PC-3 (cell line): ENCODE measurements at regions not wholly inside any gene's neighbourhood (a gene's known extent, or its start where the extent isn't known, plus 50 kb on each side); places are given as distances from the start of the nearest gene placed in this dataset.
A peak's percentile ranks its signal among the peaks of the same experiment; 100 is the strongest.

ENCODE experiments used
- ATAC-seq: fragments of 200-7000 bp; cut with Tn5 transposase; 2 replicates; pipeline ENCODE4 v1.9.1; 2020; ENCODE audit warnings: mild to moderate bottlenecking, moderate library complexity
- BruUV-seq: library from RNA; stranded (reverse); fragments of 400-500 nt; replicated peaks from 2 replicates; lab custom pipeline; 2021; lab: Mats Ljungman, UMichigan
- CTCF ChIA-PET: fragments of 300-600 bp; sonication (Branson Sonifier 250); formaldehyde crosslinking; loops from one replicate; lab custom pipeline; 2022; ENCODE audit warnings: antibody characterized with exemption; lab: Charles Lee
- POLR2A ChIA-PET: fragments of 300-600 bp; sonication (Branson Sonifier 250); formaldehyde crosslinking; loops from one replicate; lab custom pipeline; 2022; ENCODE audit warnings: antibody characterized with exemption; ENCODE audit not compliant: unreplicated experiment; lab: Charles Lee
- DNase-seq: peaks from one replicate; pipeline ENCODE4 v3.0.0-alpha.2; 2015
- H2AFZ ChIP-seq: fragments of 300-600 bp; sonication (generic); 2 replicates; pipeline ENCODE4 v1.6.0; 2016; ENCODE audit warnings: antibody characterized with exemption, low read length
- H3F3A ChIP-seq: fragments of 300-600 bp; sonication (generic); one replicate; pipeline ENCODE4 v1.6.0; 2017; ENCODE audit warnings: antibody characterized with exemption, low read length, control low read depth, mild to moderate bottlenecking; ENCODE audit not compliant: unreplicated experiment
- H3K27ac ChIP-seq: fragments of 300-600 bp; sonication (generic); 2 replicates; pipeline ENCODE4 v1.5.1; 2016; ENCODE audit warnings: mild to moderate bottlenecking, low read length
- H3K27me3 ChIP-seq: fragments of 300-600 bp; sonication (generic); 2 replicates; pipeline ENCODE4 v1.6.1; 2016; ENCODE audit warnings: low read length, mixed read lengths
- H3K36me3 ChIP-seq: fragments of 300-600 bp; sonication (generic); 2 replicates; pipeline ENCODE4 v1.6.1; 2016; ENCODE audit warnings: low read depth, mixed run types, low read length, mixed read lengths
- H3K4me1 ChIP-seq: fragments of 300-600 bp; sonication (generic); 2 replicates; pipeline ENCODE4 v1.5.1; 2016; ENCODE audit warnings: low read length; ENCODE audit not compliant: insufficient read depth
- H3K4me2 ChIP-seq: fragments of 300-600 bp; sonication (generic); 2 replicates; pipeline ENCODE4 v1.6.0; 2016; ENCODE audit warnings: low read length
- H3K4me3 ChIP-seq: fragments of 300-600 bp; sonication (generic); 2 replicates; pipeline ENCODE4 v1.5.1; 2016; ENCODE audit warnings: mild to moderate bottlenecking, low read length, mixed read lengths
- H3K79me2 ChIP-seq: fragments of 300-600 bp; sonication (generic); 2 replicates; pipeline ENCODE4 v1.6.1; 2017; ENCODE audit warnings: low read length, mixed read lengths
- H3K9ac ChIP-seq: fragments of 300-600 bp; sonication (generic); 2 replicates; pipeline ENCODE4 v1.6.0; 2016; ENCODE audit warnings: mild to moderate bottlenecking, low read length
- H3K9me2 ChIP-seq: fragments of 300-600 bp; sonication (generic); replicated peaks from 2 replicates; pipeline ENCODE4 v1.6.1; 2016; ENCODE audit warnings: mixed run types, low read length, mixed read lengths
- H3K9me3 ChIP-seq: fragments of 300-600 bp; sonication (generic); 2 replicates; pipeline ENCODE4 v1.6.1; 2016; ENCODE audit warnings: low read length, mixed read lengths
- H4K20me1 ChIP-seq: fragments of 300-600 bp; sonication (generic); 2 replicates; pipeline ENCODE4 v1.6.1; 2016; ENCODE audit warnings: low read length, mixed read lengths
- CTCF ChIP-seq: fragments of 300-600 bp; sonication (generic); conservative IDR thresholded peaks from 2 replicates; pipeline ENCODE4 v1.5.1; 2017; ENCODE audit warnings: antibody characterized with exemption, low read depth, mild to moderate bottlenecking, low read length
- EZH2 ChIP-seq: fragments of 300-600 bp; sonication (generic); IDR thresholded peaks from one replicate; pipeline ENCODE4 v1.6.1; 2017; ENCODE audit warnings: antibody characterized with exemption, mild to moderate bottlenecking, low read length; ENCODE audit not compliant: unreplicated experiment
- EZH2phosphoT487 ChIP-seq: fragments of 300-600 bp; sonication (generic); IDR thresholded peaks from 2 replicates; pipeline ENCODE4 v1.6.1; 2018; ENCODE audit warnings: mild to moderate bottlenecking, antibody characterized with exemption, low read length, borderline replicate concordance
- intact Hi-C: fragments of 100-400 bp; cut with micrococcal nuclease; formaldehyde crosslinking; loops from 2 replicates; pipeline ENCODE4 v1.9.0; 2023

GRCh38 chr2:225137971-225138370 is 95.7 kb upstream of the DOCK10 start:
- H3K4me3 ChIP-seq: no peak overlapping the region
- H3K27ac ChIP-seq: no peak overlapping the region
- no peak overlapping the region; the same call in 1 of the 2 replicates for H3K4me2 ChIP-seq
- no peak overlapping the region for H3K9ac ChIP-seq
- peaks cover 4% of the 10 kb centered on the region for H3K4me1 ChIP-seq
- ATAC-seq (peak; percentile 58), DNase-seq (peak; percentile 86)
- ChIA-PET POLR2A (no interaction called here), CTCF (no interaction called here)
- no peaks in the 10 kb centered on the region for H3F3A ChIP-seq
- no peaks in the 10 kb centered on the region for H3K79me2 ChIP-seq
- no peak overlapping the region for H2AFZ ChIP-seq
- no peaks in the 10 kb centered on the region for H3K27me3 ChIP-seq
- no peaks in the 10 kb centered on the region for H3K9me2 ChIP-seq
- no peaks in the 10 kb centered on the region for H3K36me3 ChIP-seq
- BruUV-seq: no TSS peak
- intact Hi-C loops: no loop called here
- H4K20me1 ChIP-seq: no peaks in the 10 kb centered on the region
- no peaks in the 10 kb centered on the region for H3K9me3 ChIP-seq
- TF ChIP-seq EZH2phosphoT487: no peak
- no peak for TF ChIP-seq CTCF
- no peak for TF ChIP-seq EZH2

- DNase-seq (no peak), ATAC-seq (no peak)
- H2AFZ ChIP-seq: no peak overlapping the region
- no TSS peak for BruUV-seq
- no peak overlapping the region for H3K4me3 ChIP-seq
- H3F3A ChIP-seq: no peaks in the 10 kb centered on the region
- H3K79me2 ChIP-seq: no peaks in the 10 kb centered on the region
- H3K9me2 ChIP-seq: no peaks in the 10 kb centered on the region
- no peak overlapping the region for H3K27ac ChIP-seq
- H3K27me3 ChIP-seq: no peaks in the 10 kb centered on the region
- peaks cover 4% of the 10 kb centered on the region for H3K4me1 ChIP-seq
- ChIA-PET CTCF (no interaction called here), POLR2A (no interaction called here)
- H4K20me1 ChIP-seq: no peaks in the 10 kb centered on the region
- no peak overlapping the region for H3K9ac ChIP-seq
- intact Hi-C loops: no loop called here
- no peak for TF ChIP-seq CTCF
- no peak for TF ChIP-seq EZH2
- no peak for TF ChIP-seq EZH2phosphoT487
- no peaks in the 10 kb centered on the region for H3K9me3 ChIP-seq
- H3K36me3 ChIP-seq: no peaks in the 10 kb centered on the region
- H3K4me2 ChIP-seq: no peak overlapping the region
Measured at GRCh38 chr2:225136552-225136951, 94.3 kb upstream of the DOCK10 start.

GRCh38 chr2:225131898-225132297 is 89.6 kb upstream of the DOCK10 start:
- CTCF ChIA-PET: no interaction called here

More at GRCh38 chr2:225131898-225132297, 89.6 kb upstream of the DOCK10 start:
- ATAC-seq (peak; percentile 33; the same call in 1 of the 2 replicates), DNase-seq (no peak)
- H3K9ac ChIP-seq: no peak overlapping the region
- no peak for TF ChIP-seq CTCF
- no peak for TF ChIP-seq EZH2phosphoT487
- no peak for TF ChIP-seq EZH2
- H3K36me3 ChIP-seq: no peaks in the 10 kb centered on the region
- no peaks in the 10 kb centered on the region for H3K79me2 ChIP-seq
- H4K20me1 ChIP-seq: no peaks in the 10 kb centered on the region
- no peaks in the 10 kb centered on the region for H3F3A ChIP-seq
- no peaks in the 10 kb centered on the region for H3K9me2 ChIP-seq
- no peaks in the 10 kb centered on the region for H3K9me3 ChIP-seq
- no peak overlapping the region for H2AFZ ChIP-seq
- H3K4me1 ChIP-seq: no peaks in the 10 kb centered on the region
- POLR2A ChIA-PET: no interaction called here
- no peak overlapping the region for H3K4me2 ChIP-seq
- BruUV-seq: no TSS peak
- no peak overlapping the region for H3K4me3 ChIP-seq
- no peak overlapping the region for H3K27ac ChIP-seq
- no peaks in the 10 kb centered on the region for H3K27me3 ChIP-seq
- intact Hi-C loops: loop anchor here (2.0 kb wide), 1 partner anchor 61 kb away; no protein-coding TSS in a partner anchor
